D721Med (cell line): ENCODE measurements at regions not wholly inside any gene's neighbourhood (a gene's known extent, or its start where the extent isn't known, plus 50 kb on each side); places are given as distances from the start of the nearest gene placed in this dataset.

ENCODE experiments used
- DNase-seq: peaks from one replicate; pipeline ENCODE4 v3.0.0; 2011; ENCODE audit warnings: low spot score; ENCODE audit not compliant: insufficient read length
- FAIRE-seq: peaks from 2 replicates; lab custom pipeline; 2011; peaks lifted over from hg19 to GRCh38; lab: Jason Lieb, UNC
- TF ChIP-seq, protein P1 (sequence below): IDR thresholded peaks from 2 replicates; pipeline ENCODE4 v1.5.1; 2012; ENCODE audit warnings: mild to moderate bottlenecking, control low read depth; ENCODE audit not compliant: insufficient read depth; ENCODE audit errors: missing control alignments

GRCh38 chr13:31940076-31940475, 91.5 kb upstream of the FRY start:
- DNase-seq, result no peak
- FAIRE-seq, result no peak
- TF ChIP-seq, protein P1, sequence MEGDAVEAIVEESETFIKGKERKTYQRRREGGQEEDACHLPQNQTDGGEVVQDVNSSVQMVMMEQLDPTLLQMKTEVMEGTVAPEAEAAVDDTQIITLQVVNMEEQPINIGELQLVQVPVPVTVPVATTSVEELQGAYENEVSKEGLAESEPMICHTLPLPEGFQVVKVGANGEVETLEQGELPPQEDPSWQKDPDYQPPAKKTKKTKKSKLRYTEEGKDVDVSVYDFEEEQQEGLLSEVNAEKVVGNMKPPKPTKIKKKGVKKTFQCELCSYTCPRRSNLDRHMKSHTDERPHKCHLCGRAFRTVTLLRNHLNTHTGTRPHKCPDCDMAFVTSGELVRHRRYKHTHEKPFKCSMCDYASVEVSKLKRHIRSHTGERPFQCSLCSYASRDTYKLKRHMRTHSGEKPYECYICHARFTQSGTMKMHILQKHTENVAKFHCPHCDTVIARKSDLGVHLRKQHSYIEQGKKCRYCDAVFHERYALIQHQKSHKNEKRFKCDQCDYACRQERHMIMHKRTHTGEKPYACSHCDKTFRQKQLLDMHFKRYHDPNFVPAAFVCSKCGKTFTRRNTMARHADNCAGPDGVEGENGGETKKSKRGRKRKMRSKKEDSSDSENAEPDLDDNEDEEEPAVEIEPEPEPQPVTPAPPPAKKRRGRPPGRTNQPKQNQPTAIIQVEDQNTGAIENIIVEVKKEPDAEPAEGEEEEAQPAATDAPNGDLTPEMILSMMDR, result no peak

- DNase-seq (no peak), FAIRE-seq (peak; percentile 88)
- TF ChIP-seq, protein P1, result no peak
Measured at GRCh38 chr13:31943591-31943990, 88.0 kb upstream of the FRY start.

DNA sequence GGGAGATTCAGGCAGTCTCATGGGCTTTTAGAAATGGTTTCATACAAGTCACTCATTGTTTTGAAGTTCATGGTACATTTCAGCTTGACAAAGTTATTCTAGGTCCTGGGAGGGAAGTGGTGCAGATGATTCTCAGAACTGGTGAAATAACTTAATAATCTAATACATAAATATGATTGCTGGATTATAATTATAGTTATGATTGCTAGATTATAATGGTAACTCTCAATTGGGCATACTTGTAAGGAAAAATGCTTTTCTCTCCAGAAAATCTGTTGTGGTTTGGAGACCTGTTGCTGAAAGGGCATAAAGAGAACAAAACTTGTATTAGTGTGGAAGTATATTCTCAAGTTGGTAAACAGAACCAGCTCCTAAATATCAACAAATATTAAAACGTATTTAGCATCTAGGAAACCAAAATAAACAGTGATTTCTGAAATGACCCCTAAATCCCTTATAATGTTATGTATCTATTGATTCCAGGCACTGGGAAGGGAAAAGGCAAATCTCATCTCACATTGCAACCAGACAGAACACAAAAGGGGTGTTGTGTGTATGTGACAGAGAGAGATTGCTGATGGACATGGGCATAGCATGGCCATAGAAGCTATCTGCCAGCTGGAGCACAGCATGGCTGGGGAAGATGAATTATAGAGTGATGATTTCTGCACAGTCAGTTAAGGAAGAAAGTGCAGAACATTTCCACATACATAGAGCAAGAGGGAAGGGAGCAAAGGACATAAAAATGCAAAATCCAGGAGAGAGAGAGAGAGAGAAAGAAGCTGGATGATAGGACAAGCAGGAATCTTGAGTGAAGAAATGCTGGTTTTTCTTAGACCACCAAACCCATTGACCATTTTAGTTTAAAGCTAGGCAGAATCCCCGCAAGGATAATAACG, 87.1 kb upstream of the FRY start:
- FAIRE-seq (no peak), DNase-seq (no peak)
- TF ChIP-seq, protein P1, result no peak

DNA sequence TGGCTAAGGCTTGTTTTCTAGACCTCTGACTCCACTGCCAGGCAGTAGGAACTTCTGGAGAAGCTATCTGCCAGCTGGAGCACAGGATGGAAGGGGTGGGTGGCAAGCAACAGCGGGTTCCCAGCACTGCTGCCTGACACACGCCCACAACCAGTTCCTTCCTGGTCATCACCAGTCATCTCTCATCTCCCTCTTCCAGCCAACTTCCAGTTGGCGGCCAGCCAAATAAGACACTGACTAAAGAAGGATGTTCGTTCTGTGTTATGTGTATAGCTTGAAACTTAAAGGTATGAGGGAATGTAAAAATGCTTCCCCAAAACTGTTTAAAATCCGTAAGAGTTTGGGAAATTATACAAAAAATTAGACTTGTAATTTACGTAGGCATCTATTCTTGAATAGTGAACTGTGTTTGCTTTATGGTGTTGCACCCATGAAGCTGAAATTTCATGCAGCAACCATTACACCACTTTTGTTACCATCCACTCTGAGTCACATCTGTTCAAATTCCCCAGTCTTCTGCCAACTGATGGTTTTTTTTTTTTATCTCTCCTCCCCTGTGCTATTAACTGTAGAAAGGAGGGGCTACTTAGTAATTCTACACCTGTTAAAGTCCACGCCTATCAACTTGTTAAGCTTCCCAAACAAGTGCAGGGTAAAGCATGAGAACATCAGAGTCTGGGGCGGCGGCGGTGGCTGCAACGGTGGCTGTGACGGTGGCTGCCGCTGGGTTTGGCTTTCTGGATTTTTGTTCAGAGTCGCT, 86.2 kb upstream of the FRY start:
- TF ChIP-seq, protein P1, result no peak
- DNase-seq (no peak), FAIRE-seq (no peak)

- DNase-seq, result no peak
- TF ChIP-seq, protein P1, result no peak
- no peak for FAIRE-seq
Measured at GRCh38 chr13:31946091-31946770, 85.3 kb upstream of the FRY start.

DNA sequence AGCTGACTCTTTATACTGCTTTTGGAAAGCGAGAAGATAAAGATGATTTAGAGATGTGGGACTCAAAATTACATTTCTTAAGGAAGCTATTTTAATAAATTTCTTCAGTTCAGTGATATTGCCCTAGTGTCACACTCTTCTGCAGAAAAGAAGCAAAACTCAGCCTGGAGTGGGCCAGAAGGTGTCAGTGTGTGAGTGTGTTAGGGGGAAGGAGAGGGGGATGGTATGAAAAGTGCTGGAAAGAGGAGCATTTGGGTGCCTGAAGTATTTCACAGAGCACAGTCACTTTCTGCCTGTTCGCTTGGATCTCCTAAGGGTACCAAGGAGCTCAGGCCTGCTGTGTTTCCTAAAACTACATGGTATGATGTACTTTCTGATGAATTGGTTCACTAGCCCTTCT, 84.5 kb upstream of the FRY start:
- TF ChIP-seq, protein P1, result no peak
- no peak for DNase-seq
- FAIRE-seq, result no peak
